OCI-LY3 (cell line): ENCODE measurements at regions not wholly inside any gene's neighbourhood (a gene's known extent, or its start where the extent isn't known, plus 50 kb on each side); places are given as distances from the start of the nearest gene placed in this dataset.

Experiments used
- H2AFZ ChIP-seq: fragments of 200-600, 300-600 bp; shearing (Covaris generic); 2 replicates; pipeline ENCODE4 v1.6.0; 2014; ENCODE audit warnings: antibody characterized with exemption, low read depth, low read length
- H3K27ac ChIP-seq: fragments of 200-600, 300-600 bp; sonication (generic); 2 replicates; pipeline ENCODE4 v1.5.1; 2014; ENCODE audit warnings: mild to moderate bottlenecking, low read length, moderate library complexity, mixed read lengths
- H3K27me3 ChIP-seq: fragments of 200-600, 300-600 bp; sonication (generic); 2 replicates; pipeline ENCODE4 v1.6.1; 2014; ENCODE audit warnings: low read depth, low read length, mixed read lengths
- H3K36me3 ChIP-seq: fragments of 200-600, 300-600 bp; sonication (generic); replicated peaks from 2 replicates; pipeline ENCODE3; 2014; ENCODE audit warnings: low read depth, low read length, mixed read lengths
- H3K4me1 ChIP-seq: fragments of 300-600, 200-600 bp; sonication (generic); 2 replicates; pipeline ENCODE4 v1.6.1; 2014; ENCODE audit warnings: low read length, mixed read lengths
- H3K4me2 ChIP-seq: fragments of 200-600, 300-600 bp; sonication (generic); 2 replicates; pipeline ENCODE4 v1.6.1; 2014; ENCODE audit warnings: low read length, mixed read lengths
- H3K4me3 ChIP-seq: fragments of 300-600, 200-600 bp; sonication (generic); 2 replicates; pipeline ENCODE4 v1.5.1; 2014; ENCODE audit warnings: antibody characterized with exemption, mild to moderate bottlenecking, low read length, moderate library complexity
- H3K79me2 ChIP-seq: fragments of 300-600, 200-600 bp; shearing (Covaris generic); 2 replicates; pipeline ENCODE4 v1.6.1; 2014; ENCODE audit warnings: mild to moderate bottlenecking, low read length, mixed read lengths
- H3K9ac ChIP-seq: fragments of 300-600, 200-600 bp; shearing (Covaris generic); 2 replicates; pipeline ENCODE4 v1.6.0; 2014; ENCODE audit warnings: mild to moderate bottlenecking, low read length, moderate library complexity
- H3K9me3 ChIP-seq: fragments of 200-600, 300-600 bp; shearing (Covaris generic); 2 replicates; pipeline ENCODE4 v1.6.1; 2014; ENCODE audit warnings: low read length, mixed read lengths; ENCODE audit not compliant: insufficient read depth
- H4K20me1 ChIP-seq: fragments of 200-600, 300-600 bp; sonication (generic); 2 replicates; pipeline ENCODE4 v1.6.1; 2016; ENCODE audit warnings: low read length, mixed read lengths; ENCODE audit not compliant: insufficient read depth
- CTCF ChIP-seq: fragments of 200-600, 300-600 bp; sonication (generic); IDR thresholded peaks from 2 replicates; pipeline ENCODE4 v1.5.1; 2014; ENCODE audit warnings: antibody characterized with exemption, low read length, low read depth
- EZH2phosphoT487 ChIP-seq: fragments of 200-600 bp; shearing (Covaris generic); IDR thresholded peaks from 2 replicates; pipeline ENCODE4 v1.6.1; 2018; ENCODE audit warnings: antibody characterized with exemption, mixed run types, low read depth

- Histone ChIP-seq H3K27me3 (no peaks in the 10 kb centered on the region), H3K9me3 (no peaks in the 10 kb centered on the region), H3K9ac (no peak overlapping the region), H3K36me3 (no peaks in the 10 kb centered on the region), H3K79me2 (no peaks in the 10 kb centered on the region), H4K20me1 (no peaks in the 10 kb centered on the region), H3K4me2 (no peak overlapping the region), H3K4me3 (no peak overlapping the region), H3K4me1 (no peaks in the 10 kb centered on the region), H3K27ac (no peak overlapping the region), H2AFZ (no peak overlapping the region)
- TF ChIP-seq CTCF (no peak), EZH2phosphoT487 (no peak)
Observed at GRCh38 chr7:155885167-155886155, 73.2 kb upstream of the SHH start.

DNA sequence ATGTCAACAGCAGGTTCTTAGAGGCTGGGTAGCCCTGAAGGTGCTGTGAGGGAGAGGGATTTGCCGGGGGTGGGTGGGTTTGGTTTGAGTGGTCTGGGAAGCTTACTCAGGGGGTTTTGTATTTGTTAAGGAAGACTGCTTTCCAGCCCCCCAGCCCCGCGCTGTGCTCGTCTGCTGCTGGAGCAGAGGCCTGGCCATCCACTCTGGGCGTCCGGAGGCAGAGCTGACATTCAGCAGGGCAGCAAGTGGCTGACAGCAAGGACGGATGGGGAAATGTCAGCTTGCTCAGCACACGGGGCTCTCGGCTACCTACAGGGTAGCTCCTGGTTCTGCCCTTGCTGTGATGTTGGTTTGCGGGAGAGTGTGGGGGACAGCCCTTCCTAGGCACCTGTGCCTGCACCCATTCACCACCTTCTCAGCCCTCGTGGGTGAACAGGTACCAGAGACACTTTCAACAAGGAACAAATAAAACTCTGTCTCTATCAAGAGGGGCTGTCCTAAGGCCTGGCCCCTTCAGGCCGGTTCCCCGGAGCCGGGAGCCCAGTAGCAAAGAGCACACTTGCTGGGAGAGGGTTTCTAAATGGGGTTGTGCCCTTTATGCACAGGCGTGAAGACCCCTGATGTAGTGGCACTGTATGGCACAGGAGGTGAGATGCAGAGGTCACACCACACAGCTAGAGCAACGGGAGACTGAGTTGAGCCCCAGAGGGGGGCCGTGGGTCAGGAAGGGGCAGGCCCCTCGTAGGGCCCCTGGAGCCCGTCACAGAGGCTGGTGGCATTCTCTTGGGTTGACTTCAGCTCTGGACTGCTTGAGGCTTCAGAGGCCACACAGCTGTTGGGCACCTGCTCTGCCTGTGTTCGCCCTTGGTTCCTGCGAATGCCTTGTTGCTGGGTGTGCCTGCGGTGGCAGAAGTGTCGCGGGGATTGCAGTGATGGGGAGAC lies 72.2 kb upstream of the SHH start:
- Histone ChIP-seq H3K36me3 (no peaks in the 10 kb centered on the region), H2AFZ (no peak overlapping the region), H3K4me3 (no peak overlapping the region), H3K9ac (no peak overlapping the region), H3K9me3 (no peaks in the 10 kb centered on the region), H3K27ac (no peak overlapping the region), H3K27me3 (no peaks in the 10 kb centered on the region), H3K79me2 (no peaks in the 10 kb centered on the region), H3K4me1 (no peaks in the 10 kb centered on the region), H3K4me2 (no peak overlapping the region), H4K20me1 (no peaks in the 10 kb centered on the region)
- no peak for TF ChIP-seq CTCF
- TF ChIP-seq EZH2phosphoT487 = no peak

DNA sequence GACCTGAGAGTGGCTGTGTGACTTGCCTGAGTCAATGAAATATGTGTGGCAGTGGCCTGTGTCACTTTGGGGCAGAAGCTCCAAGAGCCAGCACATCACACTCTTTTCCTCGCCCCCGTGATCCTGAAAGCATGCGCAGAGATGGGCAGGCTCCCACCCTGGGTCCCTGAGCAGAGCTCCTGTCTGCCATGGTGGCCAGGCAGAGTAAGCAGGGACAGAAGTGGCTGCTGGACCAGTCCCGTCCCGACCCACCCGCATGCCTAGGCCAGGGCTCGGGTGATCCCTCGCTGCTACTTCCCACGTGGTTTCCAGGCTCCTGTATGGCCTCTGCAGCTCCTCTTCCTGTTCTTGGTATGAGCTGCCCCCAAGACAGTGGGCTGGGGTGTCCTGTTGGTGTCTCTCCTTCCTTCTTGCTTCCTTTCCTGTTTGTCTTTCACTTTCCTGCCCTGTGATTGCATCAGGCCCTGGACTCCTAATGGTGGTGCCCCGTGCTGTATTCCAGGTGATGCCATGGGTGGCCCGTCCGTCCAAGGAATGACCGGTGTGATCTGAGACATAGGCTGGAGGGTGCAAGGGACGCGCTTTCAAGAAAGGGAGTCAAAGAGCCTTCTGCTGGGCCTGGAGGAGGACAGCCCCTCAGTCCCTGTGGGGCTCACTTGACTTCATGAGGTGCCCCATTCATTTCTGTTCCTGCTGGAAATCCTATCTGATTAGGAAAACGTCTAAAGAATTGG lies 71.4 kb upstream of the SHH start:
- no peaks in the 10 kb centered on the region for H4K20me1 ChIP-seq
- no peak overlapping the region for H3K27ac ChIP-seq
- H3K4me1 ChIP-seq = no peaks in the 10 kb centered on the region
- no peaks in the 10 kb centered on the region for H3K79me2 ChIP-seq
- H3K27me3 ChIP-seq = no peaks in the 10 kb centered on the region
- H2AFZ ChIP-seq = no peak overlapping the region
- TF ChIP-seq EZH2phosphoT487 (no peak), CTCF (no peak)
- no peak overlapping the region for H3K4me3 ChIP-seq
- no peaks in the 10 kb centered on the region for H3K36me3 ChIP-seq
- H3K9me3 ChIP-seq = no peaks in the 10 kb centered on the region
- H3K4me2 ChIP-seq = no peak overlapping the region
- H3K9ac ChIP-seq = no peak overlapping the region
